G401 (cell line): ENCODE measurements at regions not wholly inside any gene's neighbourhood (a gene's known extent, or its start where the extent isn't known, plus 50 kb on each side); places are given as distances from the start of the nearest gene placed in this dataset.
"Not testable (repeated sequence)": the region's sequence is repeated elsewhere in the genome, so short reads cannot be mapped to it uniquely, and the experiment has no call there.

Experiments
- DNase-seq: peaks from one replicate; pipeline ENCODE4 v3.0.0-alpha.2; 2015; ENCODE audit warnings: low spot score
- in situ Hi-C: cut with HindIII; loops from 2 replicates; pipeline ENCODE4 v1.10.0; 2016; ENCODE audit warnings: low sequenced_read_pairs, mixed read lengths

DNA sequence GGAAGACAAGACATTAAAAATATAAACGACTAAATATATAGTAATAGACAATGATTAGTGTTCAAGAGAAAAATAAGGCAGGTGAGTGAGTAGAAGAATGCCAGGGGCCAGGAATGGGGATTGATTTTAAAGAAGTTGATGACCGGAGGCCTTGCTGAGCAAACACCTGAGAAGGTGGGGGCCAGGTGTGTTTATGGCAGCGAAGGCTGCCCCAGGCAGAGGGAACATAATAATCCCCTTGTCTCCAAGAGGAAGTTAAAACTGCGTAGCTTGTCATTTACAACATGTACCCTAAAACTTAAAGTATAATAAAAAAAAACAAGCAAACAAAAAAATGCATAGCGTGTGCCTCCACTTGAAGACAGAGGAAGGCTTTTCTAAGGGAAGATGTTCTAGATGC is 220.3 kb downstream of the URB2 start:
- DNase-seq = no peak
- in situ Hi-C loops = no loop called here

GRCh38 chr1:229848752-229849677 is 218.0 kb upstream of the GALNT2 start:
- DNase-seq = no peak
- in situ Hi-C loops = no loop called here

DNA sequence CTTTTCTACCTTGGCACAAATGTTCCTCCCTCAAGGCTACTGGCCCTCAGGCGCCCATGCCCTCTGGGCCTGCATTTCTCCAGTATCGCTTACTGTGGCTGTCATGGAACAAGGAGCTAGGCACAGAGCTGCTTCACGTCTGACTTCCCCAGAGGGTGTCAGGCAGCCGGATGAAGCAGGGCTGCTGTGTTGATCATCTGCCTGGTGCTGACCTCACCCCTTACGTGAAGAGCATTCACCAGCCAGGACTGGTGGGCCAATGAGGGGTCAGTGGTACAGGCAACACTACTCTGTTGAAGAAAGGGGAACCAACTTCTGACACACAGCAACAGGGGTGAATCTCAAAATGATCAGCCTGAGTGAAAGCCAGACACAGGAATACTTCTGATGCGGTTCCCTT is 215.5 kb upstream of the GALNT2 start:
- in situ Hi-C loops = no loop called here
- no peak for DNase-seq

DNA sequence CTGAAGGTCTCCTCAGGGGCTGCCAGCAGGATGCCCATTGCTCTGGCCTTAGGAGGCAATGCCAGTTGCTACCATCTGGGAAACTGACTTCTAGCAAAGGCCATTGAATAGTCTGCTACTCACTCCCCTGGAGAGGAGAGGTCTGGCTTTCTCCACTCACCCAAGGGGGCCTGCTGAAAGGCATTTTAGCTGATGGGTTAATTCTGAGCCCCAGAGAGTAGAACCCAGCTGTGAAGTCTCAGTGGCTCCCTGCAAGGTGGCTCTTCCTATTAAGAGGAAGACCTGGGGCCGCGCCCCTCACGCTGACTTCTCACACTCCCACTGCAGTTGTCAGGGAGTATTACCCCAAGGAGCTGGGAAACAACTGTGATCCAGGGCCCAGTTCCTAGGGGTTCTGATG is 213.3 kb upstream of the GALNT2 start:
- DNase-seq = no peak
- in situ Hi-C loops = no loop called here

DNA sequence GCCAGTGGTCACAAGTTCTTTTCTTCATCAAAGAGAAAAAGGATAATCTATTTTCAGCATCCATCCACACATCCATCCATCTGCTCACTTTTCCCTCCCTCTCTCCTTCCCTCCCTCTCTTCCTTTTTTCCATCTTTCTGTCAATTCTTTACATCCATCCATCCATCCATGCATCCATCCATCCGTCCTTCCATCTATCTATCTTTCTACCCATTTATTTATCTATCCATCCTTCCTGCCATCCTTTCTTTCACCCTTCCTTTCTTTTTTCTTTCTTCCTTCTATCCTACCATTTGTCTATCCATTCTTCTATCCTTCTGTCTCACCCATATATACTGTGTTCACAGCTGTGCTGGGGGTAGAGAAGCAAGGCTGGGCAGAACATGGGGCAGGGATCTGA is 212.4 kb upstream of the GALNT2 start:
- no peak for DNase-seq

DNA sequence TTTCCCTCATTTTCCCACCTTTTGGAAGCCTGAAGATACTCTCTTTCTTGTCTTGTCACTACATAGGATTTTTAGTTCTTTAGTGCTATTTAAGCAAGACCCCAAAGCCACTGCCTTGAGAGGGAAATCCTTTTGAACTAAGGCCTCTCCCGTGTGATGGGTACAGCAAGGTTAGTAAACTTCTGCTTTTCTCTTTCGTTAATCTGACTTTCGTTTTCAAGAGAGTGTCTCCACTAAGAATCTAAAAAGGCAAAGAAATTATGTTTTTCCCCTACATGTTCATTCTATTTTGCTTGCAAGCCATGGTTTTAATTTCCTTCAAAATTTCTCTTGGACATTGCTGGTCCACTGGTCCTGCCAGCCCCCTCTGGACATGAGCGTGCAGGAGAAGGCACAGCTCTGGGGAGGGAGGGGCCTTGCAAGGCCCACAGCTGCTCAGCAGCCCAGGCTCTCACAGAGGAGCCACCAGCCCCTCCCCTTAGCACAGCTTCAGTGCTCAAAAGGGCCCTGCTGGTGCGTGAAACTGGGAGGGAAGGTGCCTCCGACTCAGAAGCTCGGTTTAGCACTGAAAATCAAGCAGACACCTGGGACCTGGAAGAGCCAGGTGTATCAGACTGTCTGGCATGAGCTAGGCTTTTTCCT is 210.9 kb upstream of the GALNT2 start:
- in situ Hi-C loops = no loop called here

More for the DNA sequence above, 212.4 kb upstream of the GALNT2 start:
- in situ Hi-C loops = no loop called here

DNA sequence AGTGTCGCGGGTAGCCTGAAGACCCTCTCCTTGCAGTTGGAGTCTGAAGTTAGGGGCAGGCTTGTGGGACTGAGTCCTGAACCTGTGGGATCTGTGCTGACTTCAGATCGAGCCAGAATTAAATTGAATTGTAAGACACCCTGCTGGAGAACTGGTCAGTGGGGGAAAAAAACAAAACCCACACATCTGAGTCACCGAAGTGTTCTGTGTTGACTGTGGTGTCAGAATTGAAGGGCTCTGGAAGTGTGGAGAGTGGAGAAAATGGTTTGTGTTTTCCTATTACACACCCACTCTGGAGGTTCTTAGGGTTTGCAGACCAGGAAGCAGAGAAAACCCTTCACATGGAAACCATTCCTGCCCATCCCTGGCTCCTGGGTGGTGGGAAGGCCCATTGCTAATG is 209.5 kb upstream of the GALNT2 start:
- in situ Hi-C loops = no loop called here
- DNase-seq = no peak

More for the DNA sequence above, 210.9 kb upstream of the GALNT2 start:
- no peak for DNase-seq

- no peak for DNase-seq
- in situ Hi-C loops = no loop called here
Measured at GRCh38 chr1:229859026-229859425, 208.0 kb upstream of the GALNT2 start.

GRCh38 chr1:229860926-229861325 is 206.1 kb upstream of the GALNT2 start:
- no peak for DNase-seq
- in situ Hi-C loops = no loop called here

DNA sequence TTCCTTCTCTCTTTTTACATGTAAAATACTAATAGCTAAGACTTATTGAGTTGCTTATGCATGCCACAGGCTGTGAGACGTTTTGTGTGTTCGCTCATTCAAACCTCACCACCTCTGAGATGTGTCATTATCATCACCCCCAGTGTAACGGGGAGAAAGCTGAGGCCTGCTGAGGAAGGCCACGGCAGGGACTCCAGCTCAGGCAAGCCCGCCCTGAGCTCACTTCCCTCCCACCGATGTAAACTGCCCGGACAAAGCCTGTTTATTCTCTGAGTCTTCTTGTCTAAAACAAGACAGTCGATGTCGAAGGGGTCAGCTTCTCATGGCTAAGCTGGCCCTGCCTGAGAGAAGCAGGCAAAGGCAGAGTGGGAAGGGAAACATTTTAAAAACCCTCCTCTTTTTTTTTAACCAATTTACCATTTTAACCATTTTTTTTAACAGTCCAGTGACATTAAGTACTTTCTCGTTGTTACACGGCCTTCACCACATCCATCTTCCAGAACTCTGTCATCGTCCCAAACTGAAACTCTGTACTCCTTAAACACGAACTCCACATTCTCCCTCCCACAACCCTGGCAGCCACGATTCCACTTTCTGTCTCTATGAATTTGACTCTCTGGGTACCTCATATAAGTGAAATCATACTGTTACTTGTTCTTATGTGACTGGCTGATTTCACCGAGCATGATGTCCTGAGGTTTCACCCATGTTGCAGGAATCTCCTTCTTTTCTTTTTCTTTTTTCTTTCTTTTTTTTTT is 204.8 kb upstream of the GALNT2 start:
- in situ Hi-C loops = no loop called here
- DNase-seq = no peak

DNA sequence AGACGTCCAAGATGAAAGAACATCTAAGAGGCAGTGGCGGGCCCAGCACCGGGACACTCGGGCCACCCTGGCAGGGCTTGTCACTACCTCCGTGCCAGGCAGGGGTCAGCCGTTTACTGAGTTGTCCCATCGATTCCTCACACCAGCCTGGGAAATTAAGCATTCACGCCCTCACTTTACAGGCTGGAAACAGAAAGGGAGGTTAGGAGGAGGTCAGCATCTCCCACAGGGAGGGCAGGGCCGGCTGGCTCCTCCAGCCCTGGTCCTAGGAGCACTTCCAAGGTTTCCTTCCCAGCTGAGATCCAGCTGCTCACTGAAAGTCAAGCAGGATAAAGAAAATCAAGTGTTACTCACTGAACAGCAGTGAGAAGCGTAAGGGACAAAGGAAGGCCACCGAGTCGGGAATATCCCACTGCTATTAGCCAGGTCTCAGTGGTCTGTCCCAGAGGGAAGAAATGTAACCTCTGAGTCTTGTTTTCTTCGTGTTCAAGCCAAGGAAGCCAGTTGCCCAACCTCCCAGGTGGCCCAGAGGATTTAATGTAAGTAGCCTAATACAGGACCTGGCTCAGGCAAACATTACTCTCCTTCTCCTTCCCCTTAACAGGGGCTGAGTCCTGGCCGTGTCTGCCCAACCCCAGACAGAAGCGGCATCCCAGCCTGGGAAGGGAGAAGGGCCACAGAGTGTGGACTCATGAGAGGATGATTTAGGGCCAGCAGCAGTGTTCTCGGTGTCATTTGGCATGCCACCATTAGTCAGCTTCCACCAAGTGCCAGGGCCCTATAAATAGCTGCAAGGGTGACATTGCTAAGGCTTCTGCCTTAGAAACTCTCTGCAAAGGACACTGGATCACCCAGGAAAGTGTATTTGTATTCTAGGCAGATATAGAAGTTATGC is 203.1 kb upstream of the GALNT2 start:
- in situ Hi-C loops = no loop called here
- peak; percentile 21 for DNase-seq

GRCh38 chr1:229864686-229865230 is 202.3 kb upstream of the GALNT2 start:
- in situ Hi-C loops = no loop called here
- DNase-seq = no peak

DNA sequence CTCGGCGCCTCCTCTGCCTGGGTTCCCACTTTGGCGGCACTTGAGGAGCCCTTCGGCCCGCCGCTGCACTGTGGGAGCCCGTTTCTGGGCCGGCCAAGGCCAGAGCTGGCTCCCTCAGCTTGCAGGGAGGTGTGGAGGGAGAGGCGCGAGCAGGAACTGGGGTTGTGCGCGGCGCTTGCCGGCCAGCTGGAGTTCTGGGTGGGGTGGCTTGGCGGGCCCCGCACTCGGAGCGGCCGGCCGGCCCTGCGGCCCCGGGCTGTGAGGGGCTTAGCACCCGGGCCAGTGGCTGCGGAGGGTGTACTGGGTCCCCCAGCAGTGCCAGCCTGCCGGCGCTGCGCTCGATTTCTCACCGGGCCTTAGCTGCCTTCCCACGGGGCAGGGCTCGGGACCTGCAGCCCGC is 201.7 kb upstream of the GALNT2 start:
- DNase-seq, in situ Hi-C loops: not testable (repeated sequence)

DNA sequence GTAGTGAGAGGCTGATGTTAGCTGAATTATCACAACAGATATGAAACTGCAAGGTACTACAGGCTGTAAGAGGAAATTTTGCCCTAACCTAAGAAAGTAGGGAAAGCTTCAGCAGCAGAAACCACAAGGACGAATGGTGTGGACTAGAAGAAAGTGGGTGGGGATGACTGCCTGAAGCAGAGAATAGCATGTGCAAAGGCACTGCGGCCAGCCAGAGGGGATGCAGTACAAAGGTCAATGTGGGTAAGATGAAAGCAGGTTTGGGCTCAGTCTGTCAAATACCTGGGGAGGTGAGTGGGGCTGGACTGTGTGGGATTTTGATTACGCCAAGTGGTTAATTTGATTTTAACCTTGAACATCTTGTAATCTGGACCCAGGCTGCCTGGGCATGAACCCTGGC is 199.3 kb upstream of the GALNT2 start:
- no peak for DNase-seq
- in situ Hi-C loops = no loop called here

GRCh38 chr1:229869240-229869639 is 197.8 kb upstream of the GALNT2 start:
- in situ Hi-C loops = no loop called here

DNA sequence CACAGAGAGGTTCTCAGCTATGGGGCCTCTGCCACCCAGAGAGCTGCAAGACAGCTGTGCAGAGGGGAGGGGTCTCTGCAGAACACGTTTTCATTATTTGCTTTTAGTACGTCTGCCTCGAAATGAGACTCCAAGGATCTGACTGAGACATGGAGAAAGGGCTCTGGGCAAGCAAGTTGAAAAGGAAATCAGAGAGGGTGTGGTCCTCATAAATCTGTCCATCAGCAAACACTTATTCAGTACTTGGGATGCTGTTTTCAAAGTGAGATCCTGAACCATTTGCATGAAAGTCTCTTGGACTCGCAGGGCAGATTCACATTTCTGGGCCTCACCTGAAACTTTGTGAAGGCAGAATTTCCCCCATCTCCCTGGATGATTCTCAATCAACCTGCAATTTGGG is 197.4 kb upstream of the GALNT2 start:
- no peak for DNase-seq

More at GRCh38 chr1:229869240-229869639, 197.8 kb upstream of the GALNT2 start:
- no peak for DNase-seq

GRCh38 chr1:229870381-229870780 is 196.7 kb upstream of the GALNT2 start:
- no peak for DNase-seq
- in situ Hi-C loops = no loop called here

More for the DNA sequence above, 197.4 kb upstream of the GALNT2 start:
- in situ Hi-C loops = no loop called here

GRCh38 chr1:229871078-229871676 is 195.9 kb upstream of the GALNT2 start:
- no peak for DNase-seq
- in situ Hi-C loops = no loop called here
